Activated CD8-positive, alpha-beta T cell treated with anti-CD3 and anti-CD28 coated beads for 36 hours (primary cell): ENCODE measurements at regions not wholly inside any gene's neighbourhood (a gene's known extent, or its start where the extent isn't known, plus 50 kb on each side); places are given as distances from the start of the nearest gene placed in this dataset.

Source experiments
- ATAC-seq: fragments of 200-7000 bp; cut with Tn5 transposase; one replicate; pipeline ENCODE4 v1.10.0; 2021; ENCODE audit warnings: mild to moderate bottlenecking, moderate library complexity
- CTCF ChIA-PET: fragments of 350-600 bp; sonication (Branson Sonifier 250); formaldehyde crosslinking; loops from one replicate; lab custom pipeline; 2021; ENCODE audit warnings: antibody characterized with exemption; lab: Charles Lee
- POLR2A ChIA-PET: fragments of 350-600 bp; sonication (Branson Sonifier 250); formaldehyde crosslinking; loops from one replicate; lab custom pipeline; 2021; ENCODE audit warnings: antibody characterized with exemption; lab: Charles Lee
- DNase-seq: peaks from one replicate; pipeline ENCODE4 v3.0.0-alpha.2; 2020
- H3K27ac Mint-ChIP-seq: one replicate; pipeline ENCODE4 v1.8.0; 2021; ENCODE audit warnings: mild to moderate bottlenecking, mixed read lengths
- H3K27me3 Mint-ChIP-seq: one replicate; pipeline ENCODE4 v1.8.0; 2021; ENCODE audit warnings: mixed read lengths
- H3K36me3 Mint-ChIP-seq: one replicate; pipeline ENCODE4 v1.8.0; 2021; ENCODE audit warnings: low read depth, mixed read lengths
- H3K4me1 Mint-ChIP-seq: one replicate; pipeline ENCODE4 v1.8.0; 2021; ENCODE audit warnings: low read depth, mixed read lengths
- H3K4me3 Mint-ChIP-seq: one replicate; pipeline ENCODE4 v1.8.0; 2021; ENCODE audit warnings: mild to moderate bottlenecking, moderate library complexity, mixed read lengths
- H3K9me3 Mint-ChIP-seq: one replicate; pipeline ENCODE4 v1.8.0; 2021; ENCODE audit warnings: mixed read lengths
- intact Hi-C: fragments of 100-400 bp; cut with micrococcal nuclease; formaldehyde crosslinking; loops from one replicate; pipeline ENCODE4 v1.10.0; 2022
- TF ChIP-seq, protein P1 (sequence below): fragments of 200-600 bp; IDR thresholded peaks from one replicate; pipeline ENCODE4 v1.8.0; 2022; ENCODE audit warnings: antibody characterized with exemption, mild to moderate bottlenecking

DNA sequence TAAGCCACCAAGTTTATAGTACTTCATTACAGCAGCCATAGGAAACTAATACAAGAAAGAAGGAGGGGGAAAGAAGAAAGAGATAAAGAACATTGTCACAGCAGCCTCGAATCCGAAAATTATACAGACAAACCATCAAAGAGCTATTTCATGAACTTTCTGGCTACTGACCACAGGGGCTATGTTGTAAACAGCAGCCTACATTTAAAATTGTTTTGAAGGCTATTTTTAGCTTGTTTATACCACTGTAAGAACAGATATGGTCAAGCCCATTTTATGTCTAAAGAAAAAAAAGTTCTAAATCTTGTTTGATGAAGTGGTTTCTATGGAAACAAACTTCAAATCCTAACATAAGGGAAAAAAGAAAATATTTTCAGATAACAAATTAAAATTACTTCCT, 282.1 kb downstream of the GABRG1 start:
- ATAC-seq, result no peak
- ChIA-PET CTCF (no interaction called here), POLR2A (no interaction called here)
- intact Hi-C loops, result no loop called here
- Mint-ChIP-seq H3K27ac (no peak overlapping the region), H3K36me3 (no peaks in the 10 kb centered on the region), H3K4me3 (no peak overlapping the region), H3K27me3 (no peaks in the 10 kb centered on the region), H3K4me1 (no peaks in the 10 kb centered on the region), H3K9me3 (no peaks in the 10 kb centered on the region)
- TF ChIP-seq, protein P1, sequence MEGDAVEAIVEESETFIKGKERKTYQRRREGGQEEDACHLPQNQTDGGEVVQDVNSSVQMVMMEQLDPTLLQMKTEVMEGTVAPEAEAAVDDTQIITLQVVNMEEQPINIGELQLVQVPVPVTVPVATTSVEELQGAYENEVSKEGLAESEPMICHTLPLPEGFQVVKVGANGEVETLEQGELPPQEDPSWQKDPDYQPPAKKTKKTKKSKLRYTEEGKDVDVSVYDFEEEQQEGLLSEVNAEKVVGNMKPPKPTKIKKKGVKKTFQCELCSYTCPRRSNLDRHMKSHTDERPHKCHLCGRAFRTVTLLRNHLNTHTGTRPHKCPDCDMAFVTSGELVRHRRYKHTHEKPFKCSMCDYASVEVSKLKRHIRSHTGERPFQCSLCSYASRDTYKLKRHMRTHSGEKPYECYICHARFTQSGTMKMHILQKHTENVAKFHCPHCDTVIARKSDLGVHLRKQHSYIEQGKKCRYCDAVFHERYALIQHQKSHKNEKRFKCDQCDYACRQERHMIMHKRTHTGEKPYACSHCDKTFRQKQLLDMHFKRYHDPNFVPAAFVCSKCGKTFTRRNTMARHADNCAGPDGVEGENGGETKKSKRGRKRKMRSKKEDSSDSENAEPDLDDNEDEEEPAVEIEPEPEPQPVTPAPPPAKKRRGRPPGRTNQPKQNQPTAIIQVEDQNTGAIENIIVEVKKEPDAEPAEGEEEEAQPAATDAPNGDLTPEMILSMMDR, result no peak
- DNase-seq, result no peak

- intact Hi-C loops, result no loop called here
- ChIA-PET CTCF (no interaction called here), POLR2A (no interaction called here)
- Mint-ChIP-seq H3K36me3 (no peaks in the 10 kb centered on the region), H3K9me3 (peaks cover 19% of the 10 kb centered on the region), H3K4me3 (no peak overlapping the region), H3K4me1 (no peaks in the 10 kb centered on the region), H3K27me3 (no peaks in the 10 kb centered on the region), H3K27ac (no peak overlapping the region)
- no peak for DNase-seq
- ATAC-seq, result no peak
- TF ChIP-seq, protein P1, result no peak
Measured at GRCh38 chr4:45831692-45832091, 292.2 kb downstream of the GABRG1 start.

DNA sequence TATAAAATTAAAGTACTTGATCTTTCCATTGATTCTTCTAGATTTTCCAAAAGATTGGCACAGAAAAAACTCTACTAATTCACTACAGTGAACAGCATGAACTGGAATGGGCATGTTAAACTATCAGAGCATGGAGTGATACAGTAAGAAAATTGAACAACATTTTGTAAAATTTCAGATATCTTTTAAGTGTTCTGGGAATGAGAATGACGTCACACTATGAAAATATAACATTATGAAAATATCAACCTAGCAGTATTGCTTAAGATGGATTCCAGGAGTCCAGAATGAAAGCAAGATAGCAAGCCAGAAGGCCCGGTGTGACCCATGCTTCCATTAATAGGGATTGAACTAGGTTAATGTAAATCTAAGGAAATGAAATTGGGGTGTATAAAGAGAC, 319.9 kb downstream of the GABRG1 start:
- intact Hi-C loops, result no loop called here
- no peaks in the 10 kb centered on the region for H3K27me3 Mint-ChIP-seq
- TF ChIP-seq, protein P1, result no peak
- peaks cover 5% of the 10 kb centered on the region for H3K9me3 Mint-ChIP-seq
- H3K27ac Mint-ChIP-seq, result no peak overlapping the region
- ChIA-PET POLR2A (no interaction called here), CTCF (no interaction called here)
- DNase-seq (no peak), ATAC-seq (no peak)
- no peaks in the 10 kb centered on the region for H3K4me1 Mint-ChIP-seq
- no peaks in the 10 kb centered on the region for H3K36me3 Mint-ChIP-seq
- no peak overlapping the region for H3K4me3 Mint-ChIP-seq

DNA sequence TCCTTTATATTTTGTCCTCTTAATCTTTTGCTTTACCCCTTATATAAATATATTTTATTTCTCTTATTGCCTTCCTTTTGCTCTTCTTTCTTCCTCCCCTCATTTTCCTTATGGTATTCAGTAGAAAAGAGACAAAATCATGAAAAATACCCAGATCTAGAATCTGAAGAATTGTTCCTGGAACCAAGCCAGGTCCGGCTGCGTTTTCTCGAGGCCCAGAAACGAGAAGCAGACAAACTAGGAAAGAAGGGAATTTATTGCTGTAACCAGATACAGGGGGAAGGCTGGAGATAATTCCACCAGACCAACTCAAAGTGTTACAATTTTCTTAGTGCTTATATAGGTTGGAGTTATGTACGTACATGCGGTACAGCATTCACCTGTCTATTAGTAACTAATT, 328.7 kb downstream of the GABRG1 start:
- no peak for DNase-seq
- POLR2A ChIA-PET, result no interaction called here
- H3K27ac Mint-ChIP-seq, result no peak overlapping the region

GRCh38 chr4:45778514-45778913, 345.3 kb downstream of the GABRG1 start:
- Mint-ChIP-seq H3K9me3 (peaks cover 8% of the 10 kb centered on the region), H3K4me1 (no peaks in the 10 kb centered on the region), H3K27me3 (no peaks in the 10 kb centered on the region), H3K4me3 (no peak overlapping the region), H3K36me3 (no peaks in the 10 kb centered on the region), H3K27ac (no peak overlapping the region)
- intact Hi-C loops, result no loop called here
- ATAC-seq (no peak), DNase-seq (no peak)
- TF ChIP-seq, protein P1, result no peak
- POLR2A ChIA-PET, result no interaction called here
- CTCF ChIA-PET, result no interaction called here

More for the DNA sequence above, 328.7 kb downstream of the GABRG1 start:
- Mint-ChIP-seq H3K4me1 (no peaks in the 10 kb centered on the region), H3K27me3 (no peaks in the 10 kb centered on the region), H3K36me3 (no peaks in the 10 kb centered on the region), H3K4me3 (no peak overlapping the region), H3K9me3 (peaks cover 6% of the 10 kb centered on the region)
- CTCF ChIA-PET, result no interaction called here
- ATAC-seq, result no peak
- intact Hi-C loops, result no loop called here
- TF ChIP-seq, protein P1, result no peak
